Astrocyte (in vitro differentiated cells and primary cell): ENCODE measurements at regions not wholly inside any gene's neighbourhood (a gene's known extent, or its start where the extent isn't known, plus 50 kb on each side); places are given as distances from the start of the nearest gene placed in this dataset.
A peak's percentile ranks its signal among the peaks of the same experiment; 100 is the strongest.

Experiments
- DNase-seq: peaks from one replicate; pipeline ENCODE4 v3.0.0-alpha.2; 2010; ENCODE audit warnings: low read depth
- FAIRE-seq: peaks from 2 replicates; lab custom pipeline; 2011; peaks lifted over from hg19 to GRCh38; lab: Jason Lieb, UNC
- H2AFZ ChIP-seq: 2 replicates; pipeline ENCODE4 v1.6.0; 2012; ENCODE audit warnings: low read depth, low read length, inconsistent platforms
- H3K27ac ChIP-seq: 2 replicates; pipeline ENCODE4 v1.5.1; 2011; ENCODE audit warnings: low read depth, low read length, inconsistent platforms
- H3K27me3 ChIP-seq: 2 replicates; pipeline ENCODE4 v1.6.0; 2011; ENCODE audit warnings: low read length, inconsistent platforms; ENCODE audit not compliant: insufficient read depth
- H3K36me3 ChIP-seq: 2 replicates; pipeline ENCODE4 v1.5.1; 2011; ENCODE audit warnings: low read length, inconsistent platforms; ENCODE audit not compliant: insufficient read depth
- H3K4me1 ChIP-seq: 2 replicates; pipeline ENCODE4 v1.5.1; 2011; ENCODE audit warnings: low read length, inconsistent platforms; ENCODE audit not compliant: insufficient read depth
- H3K4me2 ChIP-seq: 2 replicates; pipeline ENCODE4 v1.6.0; 2012; ENCODE audit warnings: low read length, inconsistent platforms
- H3K4me3 ChIP-seq: 2 replicates; pipeline ENCODE4 v1.5.1; 2011; ENCODE audit warnings: low read depth, mild to moderate bottlenecking, low read length, inconsistent platforms; ENCODE audit not compliant: insufficient read depth
- H3K79me2 ChIP-seq: 2 replicates; pipeline ENCODE4 v1.6.0; 2012; ENCODE audit warnings: mild to moderate bottlenecking, low read length, inconsistent platforms; ENCODE audit not compliant: insufficient read depth
- H3K9ac ChIP-seq: 2 replicates; pipeline ENCODE4 v1.6.0; 2012; ENCODE audit warnings: mild to moderate bottlenecking, low read length, inconsistent platforms
- H3K9me3 ChIP-seq: 2 replicates; pipeline ENCODE4 v1.5.1; 2012; ENCODE audit warnings: low read depth, mild to moderate bottlenecking, low read length, inconsistent platforms; ENCODE audit not compliant: insufficient read depth
- H4K20me1 ChIP-seq: 2 replicates; pipeline ENCODE4 v1.6.0; 2012; ENCODE audit warnings: low read length, inconsistent platforms; ENCODE audit not compliant: insufficient read depth
- H3K27ac Mint-ChIP-seq: one replicate; pipeline ENCODE4 v1.8.0; 2021; ENCODE audit warnings: mild to moderate bottlenecking, mixed read lengths; ENCODE audit not compliant: unreplicated experiment
- H3K27me3 Mint-ChIP-seq: one replicate; pipeline ENCODE4 v1.8.0; 2021; ENCODE audit warnings: low read depth, mixed read lengths; ENCODE audit not compliant: unreplicated experiment
- H3K36me3 Mint-ChIP-seq: one replicate; pipeline ENCODE4 v1.8.0; 2021; ENCODE audit warnings: low read depth, mixed read lengths; ENCODE audit not compliant: unreplicated experiment
- H3K4me1 Mint-ChIP-seq: one replicate; pipeline ENCODE4 v1.8.0; 2021; ENCODE audit warnings: low read depth, mixed read lengths; ENCODE audit not compliant: unreplicated experiment
- H3K4me3 Mint-ChIP-seq: one replicate; pipeline ENCODE4 v1.8.0; 2021; ENCODE audit warnings: mild to moderate bottlenecking, moderate library complexity, mixed read lengths; ENCODE audit not compliant: unreplicated experiment
- H3K9me3 Mint-ChIP-seq: one replicate; pipeline ENCODE4 v1.8.0; 2021; ENCODE audit warnings: mild to moderate bottlenecking, mixed read lengths; ENCODE audit not compliant: unreplicated experiment
- CTCF ChIP-seq: IDR thresholded peaks from 2 replicates; pipeline ENCODE4 v1.5.1; 2011; ENCODE audit warnings: low read depth, mild to moderate bottlenecking, inconsistent platforms, low read length, moderate library complexity; ENCODE audit not compliant: insufficient read depth
- EZH2 ChIP-seq: IDR thresholded peaks from 2 replicates; pipeline ENCODE4 v1.6.1; 2012; ENCODE audit warnings: mild to moderate bottlenecking, low read length, inconsistent platforms; ENCODE audit not compliant: insufficient read depth

GRCh38 chr13:111035861-111036260, 79.2 kb upstream of the ARHGEF7 start:
- H3K4me3 Mint-ChIP-seq, result peak overlapping the region; percentile 20
- H3K27me3 Mint-ChIP-seq, result peaks cover 7% of the 10 kb centered on the region
- Histone ChIP-seq H3K9ac (no peak overlapping the region), H3K79me2 (no peaks in the 10 kb centered on the region), H3K4me3 (no peak overlapping the region), H3K36me3 (no peaks in the 10 kb centered on the region), H3K4me2 (no peak overlapping the region), H3K9me3 (no peaks in the 10 kb centered on the region), H3K4me1 (peaks cover 3% of the 10 kb centered on the region), H3K27me3 (peaks cover 3% of the 10 kb centered on the region), H3K27ac (no peak overlapping the region), H2AFZ (no peak overlapping the region), H4K20me1 (no peaks in the 10 kb centered on the region)
- no peaks in the 10 kb centered on the region for H3K9me3 Mint-ChIP-seq
- no peak for FAIRE-seq
- H3K36me3 Mint-ChIP-seq, result no peaks in the 10 kb centered on the region
- peaks cover 12% of the 10 kb centered on the region for H3K4me1 Mint-ChIP-seq
- DNase-seq, result no peak
- no peak overlapping the region for H3K27ac Mint-ChIP-seq
- no peak for TF ChIP-seq CTCF
- TF ChIP-seq EZH2, result no peak

- no peak overlapping the region for H3K4me2 ChIP-seq
Measured at GRCh38 chr13:111034811-111035210, 80.3 kb upstream of the ARHGEF7 start.

More at GRCh38 chr13:111034811-111035210, 80.3 kb upstream of the ARHGEF7 start:
- H3K36me3 ChIP-seq, result no peaks in the 10 kb centered on the region
- Mint-ChIP-seq H3K4me1 (peaks cover 9% of the 10 kb centered on the region), H3K27me3 (peaks cover 7% of the 10 kb centered on the region), H3K4me3 (no peak overlapping the region), H3K9me3 (peaks cover 3% of the 10 kb centered on the region), H3K27ac (no peak overlapping the region), H3K36me3 (no peaks in the 10 kb centered on the region)
- H3K79me2 ChIP-seq, result no peaks in the 10 kb centered on the region
- H3K9ac ChIP-seq, result no peak overlapping the region
- TF ChIP-seq CTCF (no peak), EZH2 (no peak)
- no peak overlapping the region for H2AFZ ChIP-seq
- FAIRE-seq, result peak; percentile 58
- H3K9me3 ChIP-seq, result no peaks in the 10 kb centered on the region
- DNase-seq, result peak; percentile 16
- H3K4me3 ChIP-seq, result no peak overlapping the region
- peaks cover 3% of the 10 kb centered on the region for H3K27me3 ChIP-seq
- H3K27ac ChIP-seq, result no peak overlapping the region
- H3K4me1 ChIP-seq, result peaks cover 3% of the 10 kb centered on the region
- H4K20me1 ChIP-seq, result no peaks in the 10 kb centered on the region
